Dedifferentiated amniotic fluid mesenchymal stem cell (primary cell): ENCODE measurements at regions not wholly inside any gene's neighbourhood (a gene's known extent, or its start where the extent isn't known, plus 50 kb on each side); places are given as distances from the start of the nearest gene placed in this dataset.
"Not testable (repeated sequence)": the region's sequence is repeated elsewhere in the genome, so short reads cannot be mapped to it uniquely, and the experiment has no call there.

Experiments used
- DNase-seq: peaks from one replicate; pipeline ENCODE4 v3.0.0-alpha.2; 2016; ENCODE audit errors: extremely low spot score

GRCh38 chr17:72446525-72447250 lies 325.9 kb downstream of the SOX9 start:
- no peak for DNase-seq

GRCh38 chr17:72447251-72447640 lies 326.4 kb downstream of the SOX9 start:
- DNase-seq = no peak

DNA sequence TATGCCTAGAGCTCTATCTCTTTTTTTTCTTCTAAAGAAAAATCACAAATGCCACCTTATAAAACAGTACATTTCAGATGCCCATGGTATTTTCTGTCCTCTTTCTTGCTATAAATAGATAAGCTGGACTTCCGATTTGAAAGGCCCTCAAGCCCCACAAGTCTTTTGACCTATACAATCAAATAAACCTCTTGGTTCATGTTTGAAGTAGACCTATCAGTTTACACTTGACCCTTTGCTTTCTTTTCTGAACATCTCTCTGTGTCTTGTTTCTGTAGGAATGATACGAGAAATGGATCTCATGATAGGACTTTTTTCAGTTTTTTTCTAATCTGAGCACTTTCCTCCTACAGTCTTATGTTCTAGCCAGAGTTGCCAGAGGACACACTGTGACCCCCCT lies 327.2 kb downstream of the SOX9 start:
- DNase-seq = no peak

DNA sequence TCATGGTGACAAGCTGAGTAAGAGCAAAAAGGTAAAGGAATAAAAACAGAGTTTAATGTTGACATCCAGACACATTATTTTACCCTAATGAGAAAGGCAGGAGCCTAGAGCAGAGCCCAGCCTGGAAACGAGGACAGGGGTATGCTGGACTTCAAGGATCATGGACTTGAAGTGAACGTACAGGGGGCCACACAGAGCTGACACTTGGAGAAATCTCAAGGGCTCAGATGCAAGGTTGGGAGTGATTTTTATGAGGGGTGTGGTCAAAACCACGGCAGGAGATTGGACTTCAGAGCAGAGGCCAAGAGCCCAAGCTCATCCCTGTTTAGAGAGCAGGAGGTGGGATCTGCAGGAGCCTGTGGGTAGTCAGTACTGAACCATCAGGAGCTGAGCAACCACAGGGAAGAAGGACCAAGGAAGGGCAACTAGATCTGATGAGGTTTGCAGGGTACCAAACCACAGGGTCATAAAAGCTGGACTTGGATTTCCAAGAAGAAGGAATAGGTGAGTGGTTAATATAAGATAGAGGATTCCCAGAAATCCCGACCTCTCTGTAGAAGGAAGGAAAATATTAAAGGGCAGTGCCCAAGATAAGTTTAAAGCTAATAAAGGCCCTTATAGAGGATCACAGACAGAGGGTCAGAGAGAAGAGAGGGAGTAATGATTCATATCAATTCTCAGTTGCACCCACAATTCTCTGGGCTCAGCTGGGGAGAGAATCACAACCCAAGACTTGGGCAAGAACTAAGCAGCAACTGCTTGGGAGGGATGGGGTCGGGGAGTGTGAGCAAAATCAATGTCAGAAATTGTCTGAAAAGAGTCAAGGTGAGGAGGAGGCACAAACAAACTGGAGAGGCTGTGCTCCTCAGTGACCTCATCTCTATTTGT lies 331.7 kb downstream of the SOX9 start:
- no peak for DNase-seq

DNA sequence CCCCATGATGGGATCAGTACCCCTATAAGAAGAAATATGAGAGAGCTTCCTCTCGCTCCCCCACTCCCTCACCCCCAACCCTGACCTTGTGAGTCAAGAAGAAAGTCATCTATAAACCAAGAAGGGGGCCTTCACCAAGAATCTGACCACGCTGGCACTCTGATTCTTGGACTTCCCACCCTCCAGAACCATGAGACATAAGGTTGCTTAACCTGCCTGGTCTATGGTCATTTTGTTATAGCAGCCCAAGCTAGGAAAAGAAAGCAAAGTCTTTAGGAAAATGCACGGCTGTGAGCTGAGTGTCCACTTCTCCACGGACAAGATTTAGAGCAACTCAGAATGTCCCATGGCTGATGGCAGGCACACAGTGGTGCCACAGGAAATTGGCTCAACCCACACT lies 333.5 kb downstream of the SOX9 start:
- DNase-seq = no peak

GRCh38 chr17:72455562-72455961 lies 334.7 kb downstream of the SOX9 start:
- DNase-seq = no peak

DNA sequence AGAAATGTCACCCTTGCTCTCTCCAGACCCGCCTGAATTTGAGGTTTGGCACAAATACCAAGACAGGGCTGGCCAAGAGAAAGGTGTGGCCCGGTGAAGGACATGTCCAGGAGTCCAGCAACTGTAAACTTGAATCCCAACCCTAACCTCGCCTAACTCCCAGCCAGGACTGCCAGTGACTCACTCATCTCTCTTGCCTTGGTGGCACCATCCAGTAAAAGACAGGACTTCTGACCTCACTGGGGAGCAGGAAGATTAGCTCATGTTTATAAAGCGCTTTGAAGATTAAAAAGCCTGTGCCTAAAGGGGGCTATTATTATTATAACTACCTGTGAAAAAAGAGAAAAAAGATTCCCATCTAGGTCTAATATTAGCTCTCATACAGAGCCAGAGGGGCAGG lies 335.3 kb downstream of the SOX9 start:
- DNase-seq = no peak

DNA sequence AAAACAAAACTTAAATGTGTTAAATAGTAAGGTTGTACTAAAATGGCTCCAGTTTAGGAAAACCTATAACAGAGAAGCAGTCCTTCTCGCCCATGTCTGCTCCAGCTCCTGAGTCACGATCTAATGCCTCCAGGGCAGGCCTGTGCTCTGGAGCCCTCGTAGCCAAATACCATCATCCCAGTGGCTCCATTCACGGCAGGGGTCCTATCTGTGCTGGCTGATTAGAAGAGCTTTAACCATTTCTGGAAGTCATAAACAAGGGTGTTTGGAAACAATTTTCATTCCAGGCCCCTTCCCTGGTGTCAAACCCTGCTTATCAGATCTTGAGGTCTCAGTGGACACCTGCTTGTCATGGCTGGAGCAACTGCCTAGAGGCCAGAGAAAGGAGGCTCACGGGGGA lies 336.9 kb downstream of the SOX9 start:
- no peak for DNase-seq

DNA sequence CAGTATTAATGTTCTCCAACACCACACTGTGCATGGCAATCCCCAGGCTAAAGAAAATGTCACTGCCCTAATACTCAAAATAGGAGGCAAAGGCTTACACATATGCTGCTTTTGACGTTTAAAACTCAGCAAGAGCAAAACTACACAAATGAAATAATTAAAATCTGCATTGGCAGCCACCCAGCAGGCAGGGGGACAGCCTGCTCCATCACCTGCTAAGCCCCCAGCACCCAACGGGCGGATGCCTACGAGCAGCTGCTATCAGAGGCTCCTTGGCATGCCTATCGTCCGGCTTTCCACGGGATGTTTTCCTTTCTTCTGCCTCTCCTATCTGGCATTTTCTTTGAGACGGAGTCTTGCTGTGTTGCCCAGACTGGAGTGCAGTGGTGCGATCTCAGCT lies 337.5 kb downstream of the SOX9 start:
- no peak for DNase-seq

DNA sequence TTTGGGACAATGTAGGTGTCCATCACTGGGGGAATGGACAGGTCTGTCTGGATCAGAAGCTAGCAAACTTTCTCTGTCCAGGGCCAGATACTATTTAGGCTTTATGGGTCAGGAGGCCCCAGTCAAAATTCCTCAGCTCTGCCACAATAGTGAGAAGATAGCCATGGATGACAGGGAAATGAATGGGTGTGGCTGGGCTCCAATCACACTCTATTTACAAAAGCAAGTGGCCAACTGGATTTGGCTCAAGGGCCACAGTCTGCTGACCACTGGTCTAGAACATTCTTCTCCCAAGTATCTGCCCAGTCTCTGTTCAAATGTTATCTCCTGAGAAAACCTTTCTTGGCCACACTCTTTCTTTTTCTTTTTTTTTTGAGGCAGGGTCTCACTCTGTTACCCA lies 339.9 kb downstream of the SOX9 start:
- no peak for DNase-seq

- no peak for DNase-seq
Measured at GRCh38 chr17:72461757-72462156, 340.9 kb downstream of the SOX9 start.

DNA sequence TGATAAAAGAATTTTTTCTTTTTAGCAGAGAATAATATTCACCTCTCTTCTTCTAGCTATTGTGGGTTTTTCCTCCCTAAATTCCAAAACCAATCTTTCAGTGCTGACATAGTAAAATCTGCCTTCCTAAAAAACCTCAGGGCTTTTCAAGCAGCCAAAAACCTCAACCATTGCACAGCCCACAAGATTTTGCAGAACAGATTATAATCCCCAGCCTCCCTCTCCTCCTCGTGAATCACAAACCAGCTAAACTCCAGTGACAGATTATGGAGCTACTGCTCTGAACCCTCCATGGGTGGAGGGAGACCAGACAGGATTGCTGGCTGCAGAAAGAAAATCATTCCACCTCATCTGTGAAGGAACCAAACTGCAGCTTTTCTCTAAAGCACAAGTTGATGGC lies 341.6 kb downstream of the SOX9 start:
- no peak for DNase-seq

DNA sequence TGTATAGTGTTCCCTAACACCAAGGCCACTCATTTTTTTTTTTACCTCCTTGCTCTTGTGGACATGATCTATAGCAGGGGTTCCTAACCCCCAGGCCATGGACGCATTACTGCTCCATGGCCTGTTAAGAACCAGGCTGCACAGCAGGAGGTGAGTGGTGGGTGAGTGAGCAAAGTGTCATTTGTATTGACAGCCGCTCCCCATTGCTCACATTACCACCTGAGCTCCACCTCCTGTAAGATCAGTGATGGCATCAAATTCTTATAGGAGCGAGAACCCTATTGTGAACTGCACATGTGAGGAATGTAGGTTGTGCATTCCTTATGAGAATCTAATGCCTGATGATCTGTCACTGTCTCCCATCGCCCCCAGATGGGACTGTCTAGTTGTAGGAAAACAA lies 342.0 kb downstream of the SOX9 start:
- DNase-seq = no peak

- no peak for DNase-seq
Measured at GRCh38 chr17:72463287-72464102, 342.7 kb downstream of the SOX9 start.

DNA sequence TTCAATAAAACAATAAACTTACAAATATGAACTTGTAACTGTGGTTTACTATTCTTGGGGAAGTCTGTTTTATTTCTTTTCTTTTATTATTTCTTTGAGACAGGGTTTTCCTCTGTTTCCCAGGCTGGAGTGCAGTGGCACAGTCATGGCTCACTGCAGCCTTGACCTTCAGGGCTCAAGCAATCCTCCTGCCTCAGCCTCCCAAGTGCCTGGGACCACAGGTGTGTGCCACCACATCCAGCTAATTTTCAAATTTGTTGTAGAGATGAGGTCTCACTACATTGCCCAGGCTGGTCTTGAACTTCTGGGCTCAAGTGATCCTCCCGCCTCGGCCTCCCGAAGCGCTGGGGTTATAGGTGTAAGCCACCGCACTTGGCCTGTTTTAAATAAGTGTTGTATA lies 343.4 kb downstream of the SOX9 start:
- DNase-seq = not testable (repeated sequence)

GRCh38 chr17:72465191-72466024 lies 344.6 kb downstream of the SOX9 start:
- peak; percentile 64 for DNase-seq

DNA sequence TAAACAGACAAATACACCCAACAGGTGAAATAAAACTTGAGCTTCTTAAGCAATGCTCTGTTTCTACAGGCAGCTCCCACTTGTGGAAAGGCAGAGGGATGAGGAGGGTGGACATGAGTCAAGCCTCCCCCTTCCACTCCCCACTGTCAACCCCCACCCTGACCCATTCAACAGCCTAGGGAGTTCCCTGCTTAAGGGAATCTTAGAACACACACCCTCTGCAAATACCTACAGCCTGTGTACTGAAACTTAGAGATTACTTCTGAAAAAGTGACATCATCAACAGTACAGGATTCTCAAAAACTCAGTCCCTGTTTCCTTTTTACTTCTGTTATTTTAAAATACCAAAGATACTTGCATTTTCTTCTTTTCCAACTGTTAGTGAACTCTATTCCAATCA lies 345.4 kb downstream of the SOX9 start:
- no peak for DNase-seq

DNA sequence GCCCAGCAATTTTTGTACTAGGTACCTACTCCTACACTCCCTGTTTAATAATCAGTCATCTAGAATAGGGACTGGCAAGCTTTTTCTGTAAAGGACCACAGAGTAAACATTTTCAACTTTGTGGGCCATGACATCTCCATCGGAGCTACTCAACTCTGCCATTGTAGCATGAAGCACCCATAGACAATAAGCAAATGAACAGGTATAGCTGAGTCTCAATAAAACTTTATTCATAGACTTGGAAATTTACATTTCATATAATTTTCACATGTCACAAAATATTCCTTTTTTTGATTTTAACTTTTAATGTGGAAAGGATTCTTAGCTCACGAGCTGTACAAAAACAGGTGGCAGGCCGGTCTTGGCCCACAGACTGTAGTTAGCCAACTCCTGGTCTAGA lies 345.8 kb downstream of the SOX9 start:
- no peak for DNase-seq

GRCh38 chr17:72467841-72468653 lies 347.2 kb downstream of the SOX9 start:
- DNase-seq = no peak

- DNase-seq = no peak
Measured at GRCh38 chr17:72468841-72469240, 348.0 kb downstream of the SOX9 start.
